A673 (cell line): ENCODE measurements at regions not wholly inside any gene's neighbourhood (a gene's known extent, or its start where the extent isn't known, plus 50 kb on each side); places are given as distances from the start of the nearest gene placed in this dataset.

Source experiments
- EZH2 ChIP-seq: fragments of 200-600 bp; sonication (generic); IDR thresholded peaks from 2 replicates; pipeline ENCODE4 v1.6.1; 2017; ENCODE audit warnings: borderline replicate concordance, low read depth, mild to moderate bottlenecking, mixed read lengths, antibody characterized with exemption, low read length; ENCODE audit not compliant: poor library complexity, severe bottlenecking
- TF ChIP-seq, protein P1 (sequence below): fragments of 300-800, 200-600 bp; sonication (generic); conservative IDR thresholded peaks from 2 replicates; pipeline ENCODE4 v1.5.1; 2017; ENCODE audit warnings: low read depth, mild to moderate bottlenecking, antibody characterized with exemption, low read length, moderate library complexity, mixed read lengths

DNA sequence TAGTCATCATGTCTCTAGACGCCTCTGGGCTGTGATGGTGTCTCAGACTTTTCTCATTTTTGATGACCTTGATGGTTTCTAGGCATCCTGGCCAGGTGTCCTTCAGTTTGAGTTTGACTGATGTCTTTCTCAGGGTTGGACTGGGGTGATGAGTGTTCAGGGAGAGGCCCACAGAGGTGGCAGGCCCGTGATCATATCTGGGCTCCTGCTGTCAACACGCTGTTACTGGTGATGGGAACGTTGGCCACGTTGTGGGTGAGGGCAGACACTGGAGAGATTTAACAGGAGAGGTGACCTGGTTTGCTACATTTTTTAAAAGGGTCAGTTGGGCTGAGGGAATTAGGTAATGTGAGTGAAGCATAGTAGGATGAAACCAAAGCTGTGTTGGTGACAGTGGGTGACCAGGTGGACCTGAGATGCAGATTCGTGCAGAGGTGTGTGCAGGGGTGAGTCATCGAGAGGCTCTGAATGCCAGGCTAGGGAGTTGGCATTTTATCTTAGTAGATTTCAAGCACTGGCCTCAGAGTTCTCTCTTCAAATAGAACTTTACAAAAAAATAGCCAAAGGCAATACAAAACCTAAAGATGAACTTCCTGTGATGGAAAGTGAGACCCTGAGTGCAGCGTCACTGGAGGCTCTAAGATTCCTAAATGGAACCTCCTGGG is 174.1 kb downstream of the CDH26 start:
- TF ChIP-seq, protein P1, sequence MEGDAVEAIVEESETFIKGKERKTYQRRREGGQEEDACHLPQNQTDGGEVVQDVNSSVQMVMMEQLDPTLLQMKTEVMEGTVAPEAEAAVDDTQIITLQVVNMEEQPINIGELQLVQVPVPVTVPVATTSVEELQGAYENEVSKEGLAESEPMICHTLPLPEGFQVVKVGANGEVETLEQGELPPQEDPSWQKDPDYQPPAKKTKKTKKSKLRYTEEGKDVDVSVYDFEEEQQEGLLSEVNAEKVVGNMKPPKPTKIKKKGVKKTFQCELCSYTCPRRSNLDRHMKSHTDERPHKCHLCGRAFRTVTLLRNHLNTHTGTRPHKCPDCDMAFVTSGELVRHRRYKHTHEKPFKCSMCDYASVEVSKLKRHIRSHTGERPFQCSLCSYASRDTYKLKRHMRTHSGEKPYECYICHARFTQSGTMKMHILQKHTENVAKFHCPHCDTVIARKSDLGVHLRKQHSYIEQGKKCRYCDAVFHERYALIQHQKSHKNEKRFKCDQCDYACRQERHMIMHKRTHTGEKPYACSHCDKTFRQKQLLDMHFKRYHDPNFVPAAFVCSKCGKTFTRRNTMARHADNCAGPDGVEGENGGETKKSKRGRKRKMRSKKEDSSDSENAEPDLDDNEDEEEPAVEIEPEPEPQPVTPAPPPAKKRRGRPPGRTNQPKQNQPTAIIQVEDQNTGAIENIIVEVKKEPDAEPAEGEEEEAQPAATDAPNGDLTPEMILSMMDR, result no peak
- TF ChIP-seq EZH2, result no peak
